OCI-LY1 (cell line): ENCODE measurements at regions not wholly inside any gene's neighbourhood (a gene's known extent, or its start where the extent isn't known, plus 50 kb on each side); places are given as distances from the start of the nearest gene placed in this dataset.

Experiments
- EZH2 ChIP-seq: fragments of 200-600 bp; sonication (generic), shearing (Covaris generic); IDR thresholded peaks from 2 replicates; pipeline ENCODE4 v1.8.0; 2017; ENCODE audit warnings: borderline replicate concordance, mixed run types, mild to moderate bottlenecking, antibody characterized with exemption, low read length, moderate library complexity, mixed read lengths
- TF ChIP-seq, protein P1 (sequence below): fragments of 200-600 bp; sonication (generic), shearing (Covaris generic); IDR thresholded peaks from 2 replicates; pipeline ENCODE4 v1.5.1; 2017; ENCODE audit warnings: mild to moderate bottlenecking, antibody characterized with exemption, low read length, moderate library complexity, mixed read lengths

DNA sequence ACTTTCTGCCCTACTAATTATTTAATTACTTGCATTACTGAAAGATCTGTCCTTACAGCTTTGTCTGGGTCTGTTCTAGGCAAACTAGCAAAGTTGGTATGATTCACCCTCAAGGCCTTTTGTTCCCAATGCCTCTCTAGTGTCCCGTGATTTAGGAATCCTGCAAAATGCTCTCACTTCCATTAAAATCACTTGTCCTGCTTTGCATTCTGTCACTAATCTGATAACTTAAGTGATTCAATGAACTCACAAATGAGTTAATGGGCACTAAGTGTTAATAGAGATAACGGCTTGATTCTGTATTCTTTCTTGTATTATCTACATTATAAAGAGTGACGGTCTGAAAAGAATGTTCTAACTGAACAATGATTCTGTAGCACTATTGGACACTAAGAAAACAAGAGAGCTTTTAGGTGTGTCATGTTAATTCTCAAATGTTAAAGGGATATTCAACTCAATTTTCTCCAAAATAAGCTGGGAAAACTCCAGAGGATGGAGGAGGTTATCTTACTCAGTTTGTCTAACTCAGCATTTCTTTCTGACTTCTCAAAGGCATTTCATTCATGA is 697.3 kb downstream of the CETN3 start:
- TF ChIP-seq, protein P1, sequence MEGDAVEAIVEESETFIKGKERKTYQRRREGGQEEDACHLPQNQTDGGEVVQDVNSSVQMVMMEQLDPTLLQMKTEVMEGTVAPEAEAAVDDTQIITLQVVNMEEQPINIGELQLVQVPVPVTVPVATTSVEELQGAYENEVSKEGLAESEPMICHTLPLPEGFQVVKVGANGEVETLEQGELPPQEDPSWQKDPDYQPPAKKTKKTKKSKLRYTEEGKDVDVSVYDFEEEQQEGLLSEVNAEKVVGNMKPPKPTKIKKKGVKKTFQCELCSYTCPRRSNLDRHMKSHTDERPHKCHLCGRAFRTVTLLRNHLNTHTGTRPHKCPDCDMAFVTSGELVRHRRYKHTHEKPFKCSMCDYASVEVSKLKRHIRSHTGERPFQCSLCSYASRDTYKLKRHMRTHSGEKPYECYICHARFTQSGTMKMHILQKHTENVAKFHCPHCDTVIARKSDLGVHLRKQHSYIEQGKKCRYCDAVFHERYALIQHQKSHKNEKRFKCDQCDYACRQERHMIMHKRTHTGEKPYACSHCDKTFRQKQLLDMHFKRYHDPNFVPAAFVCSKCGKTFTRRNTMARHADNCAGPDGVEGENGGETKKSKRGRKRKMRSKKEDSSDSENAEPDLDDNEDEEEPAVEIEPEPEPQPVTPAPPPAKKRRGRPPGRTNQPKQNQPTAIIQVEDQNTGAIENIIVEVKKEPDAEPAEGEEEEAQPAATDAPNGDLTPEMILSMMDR: no peak
- no peak for TF ChIP-seq EZH2
